ENCODE measurements at regions not wholly inside any gene's neighbourhood (a gene's known extent, or its start where the extent isn't known, plus 50 kb on each side); places are given as distances from the start of the nearest gene placed in this dataset.

GRCh38 chr6:130672153-130672552 lies 155.1 kb upstream of the SMLR1 start:
- Histone ChIP-seq H3K36me3 (ENCODE audit: low read depth) (no peaks in the 10 kb centered on the region), H3K4me1 (ENCODE audit: insufficient read depth, poor library complexity, severe bottlenecking) (peaks cover 9% of the 10 kb centered on the region), H3K27ac (ENCODE audit: poor library complexity, severe bottlenecking) (no peak overlapping the region), H3K9me3 (ENCODE audit: severe bottlenecking) (no peaks in the 10 kb centered on the region), H3K27me3 (ENCODE audit: insufficient read depth, poor library complexity, severe bottlenecking) (no peaks in the 10 kb centered on the region), H3K4me3 (ENCODE audit: severe bottlenecking) (no peak overlapping the region)
- no peak for TF ChIP-seq CTCF (IDR thresholded peaks at IDR 0.05; ENCODE audit: poor library complexity, severe bottlenecking)
- ATAC-seq (ENCODE audit: low read depth) (no peak), DNase-seq (ENCODE audit: low spot score) (no peak)

GRCh38 chr6:130674604-130675003 lies 152.6 kb upstream of the SMLR1 start:
- TF ChIP-seq CTCF (IDR thresholded peaks at IDR 0.05; ENCODE audit: poor library complexity, severe bottlenecking), result no peak
- no peak for DNase-seq (ENCODE audit: low spot score)
- no peaks in the 10 kb centered on the region for H3K36me3 ChIP-seq (ENCODE audit: low read depth)
- H3K27ac ChIP-seq (ENCODE audit: poor library complexity, severe bottlenecking), result no peak overlapping the region
- ATAC-seq (ENCODE audit: low read depth), result no peak
- H3K27me3 ChIP-seq (ENCODE audit: insufficient read depth, poor library complexity, severe bottlenecking), result no peaks in the 10 kb centered on the region
- H3K9me3 ChIP-seq (ENCODE audit: severe bottlenecking), result no peaks in the 10 kb centered on the region
- no peak overlapping the region for H3K4me3 ChIP-seq (ENCODE audit: severe bottlenecking)
- peaks cover 9% of the 10 kb centered on the region for H3K4me1 ChIP-seq (ENCODE audit: insufficient read depth, poor library complexity, severe bottlenecking)

GRCh38 chr6:130675072-130675471 lies 152.1 kb upstream of the SMLR1 start:
- no peaks in the 10 kb centered on the region for H3K36me3 ChIP-seq (ENCODE audit: low read depth)
- no peak overlapping the region for H3K27ac ChIP-seq (ENCODE audit: poor library complexity, severe bottlenecking)
- no peak for DNase-seq (ENCODE audit: low spot score)
- H3K4me3 ChIP-seq (ENCODE audit: severe bottlenecking), result no peak overlapping the region
- H3K4me1 ChIP-seq (ENCODE audit: insufficient read depth, poor library complexity, severe bottlenecking), result peaks cover 14% of the 10 kb centered on the region
- TF ChIP-seq CTCF (IDR thresholded peaks at IDR 0.05; ENCODE audit: poor library complexity, severe bottlenecking), result no peak
- H3K27me3 ChIP-seq (ENCODE audit: insufficient read depth, poor library complexity, severe bottlenecking), result no peaks in the 10 kb centered on the region
- no peaks in the 10 kb centered on the region for H3K9me3 ChIP-seq (ENCODE audit: severe bottlenecking)
- ATAC-seq (ENCODE audit: low read depth), result 0 out of 3 replicates have a peak, but pooled peaks have one; percentile 21

- no peaks in the 10 kb centered on the region for H3K27me3 ChIP-seq (ENCODE audit: insufficient read depth, poor library complexity, severe bottlenecking)
- no peak for ATAC-seq (ENCODE audit: low read depth)
- H3K9me3 ChIP-seq (ENCODE audit: severe bottlenecking), result no peaks in the 10 kb centered on the region
- DNase-seq (ENCODE audit: low spot score), result no peak
- TF ChIP-seq CTCF (IDR thresholded peaks at IDR 0.05; ENCODE audit: poor library complexity, severe bottlenecking), result peak; percentile 24
- H3K36me3 ChIP-seq (ENCODE audit: low read depth), result no peaks in the 10 kb centered on the region
- no peak overlapping the region for H3K27ac ChIP-seq (ENCODE audit: poor library complexity, severe bottlenecking)
- no peak overlapping the region for H3K4me3 ChIP-seq (ENCODE audit: severe bottlenecking)
- H3K4me1 ChIP-seq (ENCODE audit: insufficient read depth, poor library complexity, severe bottlenecking), result peaks cover 21% of the 10 kb centered on the region
Observed at GRCh38 chr6:130676077-130676772, 151.0 kb upstream of the SMLR1 start.

GRCh38 chr6:130676773-130677144 lies 150.4 kb upstream of the SMLR1 start:
- H3K27ac ChIP-seq (ENCODE audit: poor library complexity, severe bottlenecking), result no peak overlapping the region
- H3K36me3 ChIP-seq (ENCODE audit: low read depth), result no peaks in the 10 kb centered on the region
- H3K9me3 ChIP-seq (ENCODE audit: severe bottlenecking), result no peaks in the 10 kb centered on the region
- ATAC-seq (ENCODE audit: low read depth) (no peak), DNase-seq (ENCODE audit: low spot score) (no peak)
- H3K27me3 ChIP-seq (ENCODE audit: insufficient read depth, poor library complexity, severe bottlenecking), result no peaks in the 10 kb centered on the region
- TF ChIP-seq CTCF (IDR thresholded peaks at IDR 0.05; ENCODE audit: poor library complexity, severe bottlenecking), result no peak
- no peak overlapping the region for H3K4me3 ChIP-seq (ENCODE audit: severe bottlenecking)
- peaks cover 21% of the 10 kb centered on the region for H3K4me1 ChIP-seq (ENCODE audit: insufficient read depth, poor library complexity, severe bottlenecking)
